ENCODE measurements at regions not wholly inside any gene's neighbourhood (a gene's known extent, or its start where the extent isn't known, plus 50 kb on each side); places are given as distances from the start of the nearest gene placed in this dataset.

DNA sequence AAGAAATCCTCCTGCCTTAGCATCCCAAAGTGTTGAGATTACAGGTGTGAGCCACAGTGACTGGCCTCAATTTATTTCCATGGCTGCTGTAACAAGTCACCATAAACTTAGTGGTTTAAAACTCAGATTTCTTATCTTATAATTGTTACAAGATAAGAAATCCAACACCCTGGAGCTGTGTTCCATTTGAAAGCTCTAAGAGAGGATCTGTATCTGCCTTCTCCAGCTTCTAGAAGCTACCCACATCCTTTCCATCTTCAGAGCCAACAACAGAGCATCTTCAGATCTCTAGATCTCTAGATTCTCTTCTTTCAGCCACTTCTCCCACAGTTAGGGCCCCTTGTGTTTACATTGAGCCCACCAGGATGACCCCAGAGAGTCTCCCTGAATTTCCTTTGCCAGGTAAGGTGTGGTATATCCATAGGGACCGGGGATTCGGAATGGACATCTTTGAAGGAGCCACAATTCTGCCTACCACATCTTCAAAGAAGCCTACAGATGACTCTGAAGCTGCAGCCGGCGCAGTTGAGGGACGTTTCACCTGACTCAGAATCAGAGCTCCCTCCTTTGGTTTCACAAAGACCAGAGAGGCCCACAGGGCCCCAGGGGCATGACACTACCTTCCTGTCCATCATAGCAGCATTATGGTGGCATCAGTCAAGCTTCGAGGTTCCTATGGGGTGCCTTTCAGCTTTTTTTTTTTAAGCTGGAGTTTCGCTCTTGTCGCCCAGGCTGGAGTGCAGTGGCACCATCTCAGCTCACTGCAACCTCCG, 87.0 kb upstream of the IGF1R start:
- TF ChIP-seq CTCF (IDR thresholded peaks at IDR 0.05) (no peak), EP300 (IDR thresholded peaks at IDR 0.05) (no peak), POLR2AphosphoS5 (IDR thresholded peaks at IDR 0.05) (no peak), POLR2A (IDR thresholded peaks at IDR 0.05) (no peak)

All from gastroesophageal sphincter (tissue), 3 donors.